KMS-11 (cell line): ENCODE measurements at regions not wholly inside any gene's neighbourhood (a gene's known extent, or its start where the extent isn't known, plus 50 kb on each side); places are given as distances from the start of the nearest gene placed in this dataset.

Experiments used
- H2AFZ ChIP-seq: fragments of 200-600 bp; sonication (generic); 2 replicates; pipeline ENCODE4 v1.6.1; 2016; ENCODE audit warnings: antibody characterized with exemption, mixed run types, low read depth
- H3K27ac ChIP-seq: fragments of 200-600 bp; sonication (generic); 2 replicates; pipeline ENCODE4 v1.6.1; 2016; ENCODE audit warnings: mild to moderate bottlenecking, mixed run types
- H3K27me3 ChIP-seq: fragments of 200-600 bp; sonication (generic); 2 replicates; pipeline ENCODE4 v1.6.1; 2017; ENCODE audit warnings: mild to moderate bottlenecking, low read depth, mixed run types, moderate library complexity; ENCODE audit not compliant: insufficient read depth
- H3K36me3 ChIP-seq: fragments of 200-600 bp; sonication (generic); 2 replicates; pipeline ENCODE4 v1.6.1; 2017; ENCODE audit warnings: mild to moderate bottlenecking, mixed run types; ENCODE audit not compliant: insufficient read depth
- H3K4me1 ChIP-seq: fragments of 200-600 bp; sonication (generic); 2 replicates; pipeline ENCODE4 v1.6.1; 2016; ENCODE audit warnings: mild to moderate bottlenecking, low read depth, mixed run types; ENCODE audit not compliant: poor library complexity, severe bottlenecking
- H3K4me2 ChIP-seq: fragments of 200-600 bp; sonication (generic); 2 replicates; pipeline ENCODE4 v1.7.0; 2016; ENCODE audit warnings: mild to moderate bottlenecking, mixed run types
- H3K4me3 ChIP-seq: fragments of 200-600 bp; sonication (generic); IDR thresholded peaks from 2 replicates; pipeline ENCODE4 v1.6.1; 2017; ENCODE audit warnings: low read depth, low read length, mixed read lengths; ENCODE audit not compliant: insufficient read depth
- H3K79me2 ChIP-seq: fragments of 200-600 bp; sonication (generic); 2 replicates; pipeline ENCODE4 v1.6.1; 2016; ENCODE audit warnings: low read depth, mixed run types; ENCODE audit not compliant: insufficient read depth
- H3K9ac ChIP-seq: fragments of 200-600 bp; sonication (generic); 2 replicates; pipeline ENCODE4 v1.6.1; 2016; ENCODE audit warnings: mild to moderate bottlenecking, mixed run types
- H4K20me1 ChIP-seq: fragments of 200-600 bp; sonication (generic); 2 replicates; pipeline ENCODE4 v1.6.1; 2016; ENCODE audit warnings: mild to moderate bottlenecking, mixed run types; ENCODE audit not compliant: insufficient read depth
- TF ChIP-seq, protein P1 (sequence below): fragments of 200-600 bp; sonication (generic); conservative IDR thresholded peaks from 2 replicates; pipeline ENCODE4 v1.6.1; 2017; ENCODE audit warnings: low read depth, mild to moderate bottlenecking, antibody characterized with exemption, low read length, moderate library complexity, mixed read lengths

DNA sequence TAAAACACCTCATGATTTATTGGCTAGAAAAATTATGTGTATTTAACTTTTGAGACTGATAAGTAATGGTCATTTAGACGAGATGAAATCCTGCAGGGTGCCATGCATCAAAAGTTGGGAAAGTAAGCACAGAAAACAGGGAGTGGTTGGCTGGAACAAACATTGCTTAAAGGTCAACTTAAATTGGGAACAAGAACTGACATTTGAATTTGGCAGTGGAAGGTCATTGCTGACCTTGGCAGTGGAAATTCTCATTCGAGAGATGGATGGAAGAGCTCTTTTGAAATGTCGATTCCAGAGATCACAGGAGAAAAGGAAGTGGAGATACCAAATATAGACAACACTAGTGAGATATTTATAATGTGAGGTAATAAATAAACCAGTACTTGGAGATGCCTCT is 572.8 kb downstream of the TRAM1L1 start:
- Histone ChIP-seq H3K4me2 (no peak overlapping the region), H3K36me3 (no peaks in the 10 kb centered on the region), H3K27me3 (no peaks in the 10 kb centered on the region), H3K79me2 (no peaks in the 10 kb centered on the region), H3K27ac (no peak overlapping the region), H3K4me3 (no peak overlapping the region), H2AFZ (no peak overlapping the region), H3K4me1 (no peaks in the 10 kb centered on the region), H3K9ac (no peak overlapping the region), H4K20me1 (no peaks in the 10 kb centered on the region)
- TF ChIP-seq, protein P1, sequence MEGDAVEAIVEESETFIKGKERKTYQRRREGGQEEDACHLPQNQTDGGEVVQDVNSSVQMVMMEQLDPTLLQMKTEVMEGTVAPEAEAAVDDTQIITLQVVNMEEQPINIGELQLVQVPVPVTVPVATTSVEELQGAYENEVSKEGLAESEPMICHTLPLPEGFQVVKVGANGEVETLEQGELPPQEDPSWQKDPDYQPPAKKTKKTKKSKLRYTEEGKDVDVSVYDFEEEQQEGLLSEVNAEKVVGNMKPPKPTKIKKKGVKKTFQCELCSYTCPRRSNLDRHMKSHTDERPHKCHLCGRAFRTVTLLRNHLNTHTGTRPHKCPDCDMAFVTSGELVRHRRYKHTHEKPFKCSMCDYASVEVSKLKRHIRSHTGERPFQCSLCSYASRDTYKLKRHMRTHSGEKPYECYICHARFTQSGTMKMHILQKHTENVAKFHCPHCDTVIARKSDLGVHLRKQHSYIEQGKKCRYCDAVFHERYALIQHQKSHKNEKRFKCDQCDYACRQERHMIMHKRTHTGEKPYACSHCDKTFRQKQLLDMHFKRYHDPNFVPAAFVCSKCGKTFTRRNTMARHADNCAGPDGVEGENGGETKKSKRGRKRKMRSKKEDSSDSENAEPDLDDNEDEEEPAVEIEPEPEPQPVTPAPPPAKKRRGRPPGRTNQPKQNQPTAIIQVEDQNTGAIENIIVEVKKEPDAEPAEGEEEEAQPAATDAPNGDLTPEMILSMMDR = no peak

DNA sequence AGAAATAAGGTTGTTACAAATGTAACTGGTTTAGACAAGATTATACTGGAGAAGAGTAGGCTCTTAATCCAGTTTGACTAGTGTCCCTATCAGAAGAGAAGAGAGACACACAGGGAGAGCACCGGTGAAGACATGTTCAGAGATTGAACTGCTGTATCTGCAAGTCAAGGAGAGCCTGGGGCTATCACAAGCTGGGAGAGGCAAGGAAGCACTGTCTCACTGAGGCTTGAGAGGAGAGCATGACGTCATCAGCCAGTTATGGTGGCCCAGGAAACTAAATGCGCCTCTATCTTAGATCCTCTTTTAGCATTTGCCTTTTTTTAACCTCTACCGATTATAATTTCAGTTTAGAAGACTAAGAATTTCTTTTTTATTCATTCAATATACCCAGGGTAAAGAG is 583.4 kb downstream of the TRAM1L1 start:
- Histone ChIP-seq H3K4me2 (no peak overlapping the region), H3K9ac (no peak overlapping the region), H3K4me3 (no peak overlapping the region), H3K79me2 (no peaks in the 10 kb centered on the region), H2AFZ (no peak overlapping the region), H3K27ac (no peak overlapping the region), H4K20me1 (no peaks in the 10 kb centered on the region), H3K4me1 (no peaks in the 10 kb centered on the region), H3K36me3 (no peaks in the 10 kb centered on the region), H3K27me3 (no peaks in the 10 kb centered on the region)
- TF ChIP-seq, protein P1 = no peak

DNA sequence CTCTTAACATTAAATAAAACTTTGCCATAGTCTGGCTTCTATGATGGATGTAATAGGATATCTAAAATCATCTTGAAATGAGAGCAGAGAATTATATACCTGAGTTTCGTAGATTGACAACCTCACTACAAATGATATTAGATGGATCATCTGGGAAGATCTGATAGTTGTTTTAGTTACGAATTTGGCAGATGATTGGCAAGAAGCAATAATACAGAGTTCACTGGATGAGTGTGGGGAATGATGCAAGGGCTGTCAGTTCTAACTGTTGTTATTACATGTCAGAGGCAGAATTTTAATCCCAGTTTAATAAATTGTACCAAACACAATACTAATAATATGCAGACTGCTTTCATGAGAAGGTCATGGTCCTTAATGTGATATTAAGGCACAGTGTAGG is 585.2 kb downstream of the TRAM1L1 start:
- Histone ChIP-seq H3K27me3 (no peaks in the 10 kb centered on the region), H3K4me2 (no peak overlapping the region), H4K20me1 (no peaks in the 10 kb centered on the region), H3K36me3 (no peaks in the 10 kb centered on the region), H3K79me2 (no peaks in the 10 kb centered on the region), H3K4me1 (no peaks in the 10 kb centered on the region), H2AFZ (no peak overlapping the region), H3K4me3 (no peak overlapping the region), H3K27ac (no peak overlapping the region), H3K9ac (no peak overlapping the region)
- TF ChIP-seq, protein P1 = no peak

DNA sequence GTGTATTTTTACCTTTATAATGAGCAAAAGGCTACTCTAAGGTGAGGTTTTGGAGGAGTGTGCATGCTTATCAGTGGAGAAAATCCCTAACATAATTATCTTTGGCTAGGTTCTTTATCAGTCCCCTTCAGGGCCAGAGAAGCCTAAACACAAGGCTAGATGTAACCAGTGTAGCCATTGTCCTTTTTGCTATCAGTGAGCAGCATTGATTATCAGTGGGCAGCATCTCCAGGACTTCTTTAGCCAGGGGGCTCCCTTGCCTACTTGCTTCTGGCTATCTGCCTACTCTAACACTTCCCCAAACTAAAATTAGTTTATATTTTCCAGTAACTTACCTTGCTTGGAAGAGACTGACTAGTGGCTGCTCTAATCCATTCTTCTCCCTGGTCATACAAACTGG is 595.6 kb downstream of the TRAM1L1 start:
- Histone ChIP-seq H3K4me1 (no peaks in the 10 kb centered on the region), H3K4me2 (no peak overlapping the region), H4K20me1 (no peaks in the 10 kb centered on the region), H3K4me3 (no peak overlapping the region), H3K27me3 (no peaks in the 10 kb centered on the region), H3K27ac (no peak overlapping the region), H3K9ac (no peak overlapping the region), H3K36me3 (no peaks in the 10 kb centered on the region), H2AFZ (no peak overlapping the region), H3K79me2 (no peaks in the 10 kb centered on the region)
- TF ChIP-seq, protein P1 = no peak

DNA sequence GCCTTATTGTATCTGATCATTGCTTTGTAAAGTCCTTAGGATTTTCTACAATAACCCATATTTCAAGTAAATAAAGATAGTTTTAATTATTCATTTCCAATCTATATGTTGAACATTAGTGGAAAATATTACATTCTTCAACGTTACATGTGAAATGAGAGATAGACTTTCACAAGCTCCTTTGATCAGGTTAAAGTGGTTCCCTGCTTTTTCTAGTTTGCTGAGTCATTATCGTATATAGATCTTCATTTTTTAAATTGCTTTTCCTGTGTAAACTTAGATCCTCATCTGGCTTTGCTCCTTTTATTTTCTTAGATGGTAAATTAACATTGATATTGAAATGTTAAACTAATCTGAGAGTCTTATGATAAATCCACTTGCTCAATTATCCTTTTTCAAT is 599.0 kb downstream of the TRAM1L1 start:
- no peak overlapping the region for H2AFZ ChIP-seq
- H3K27ac ChIP-seq = no peak overlapping the region
- no peaks in the 10 kb centered on the region for H3K27me3 ChIP-seq
- no peak overlapping the region for H3K9ac ChIP-seq
- H3K4me1 ChIP-seq = no peaks in the 10 kb centered on the region
- no peak overlapping the region for H3K4me2 ChIP-seq
- H3K36me3 ChIP-seq = no peaks in the 10 kb centered on the region
- no peaks in the 10 kb centered on the region for H4K20me1 ChIP-seq
- H3K4me3 ChIP-seq = no peak overlapping the region
- no peaks in the 10 kb centered on the region for H3K79me2 ChIP-seq
- TF ChIP-seq, protein P1 = no peak
